ENCODE measurements at regions not wholly inside any gene's neighbourhood (a gene's known extent, or its start where the extent isn't known, plus 50 kb on each side); places are given as distances from the start of the nearest gene placed in this dataset.

DNA sequence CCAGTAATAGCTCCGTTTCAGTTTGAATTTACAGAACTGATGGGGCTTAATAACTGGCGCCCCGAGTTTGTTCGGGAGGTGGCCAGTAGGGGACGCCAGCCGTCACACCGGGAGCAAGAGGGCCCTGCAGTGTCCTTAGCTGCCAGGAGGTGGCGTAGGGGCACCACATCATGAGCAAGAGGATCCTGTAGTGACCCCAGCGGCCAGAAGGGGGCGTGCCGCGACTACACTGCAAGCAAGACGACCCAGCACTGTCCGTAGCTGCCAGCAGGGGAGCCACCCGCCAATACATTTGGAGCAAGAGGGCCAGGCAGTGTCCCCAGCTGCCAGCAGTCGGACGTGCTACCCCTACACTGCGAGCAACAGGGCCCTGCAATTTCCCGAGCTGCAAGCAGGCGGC lies 663.7 kb upstream of the B3GAT1 start:
- DNase-seq (ENCODE audit: low read depth in 2 of 2): peak; percentile 13 to 14

DNA sequence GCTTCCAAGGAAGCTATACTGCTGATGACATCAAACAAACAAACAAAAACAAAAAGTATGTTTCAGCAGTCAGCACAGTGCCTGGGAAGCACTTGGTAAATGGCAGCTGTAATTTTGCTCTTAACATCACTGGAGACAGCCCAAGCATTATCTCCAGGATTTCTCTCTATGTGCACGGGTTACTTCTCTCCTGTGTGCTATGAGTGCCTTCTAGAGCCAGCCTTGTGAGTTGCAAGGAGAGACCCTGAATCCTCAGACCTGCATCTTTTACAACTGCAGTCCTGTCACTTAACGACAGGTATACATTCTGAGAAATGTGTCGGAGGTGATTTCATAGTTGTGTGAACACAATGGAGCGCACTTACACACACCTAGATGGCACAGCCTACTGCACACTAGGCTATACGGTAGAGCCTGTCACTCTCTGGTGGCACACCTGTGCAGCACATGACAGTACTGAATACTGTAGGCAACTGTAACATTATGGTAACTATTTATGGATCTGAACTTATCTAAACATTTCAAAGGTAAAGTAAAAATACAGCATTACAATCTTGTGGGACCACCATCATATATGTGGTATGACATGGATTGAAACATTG lies 662.5 kb upstream of the B3GAT1 start:
- no peak for DNase-seq (ENCODE audit: low read depth in 2 of 2)

DNA sequence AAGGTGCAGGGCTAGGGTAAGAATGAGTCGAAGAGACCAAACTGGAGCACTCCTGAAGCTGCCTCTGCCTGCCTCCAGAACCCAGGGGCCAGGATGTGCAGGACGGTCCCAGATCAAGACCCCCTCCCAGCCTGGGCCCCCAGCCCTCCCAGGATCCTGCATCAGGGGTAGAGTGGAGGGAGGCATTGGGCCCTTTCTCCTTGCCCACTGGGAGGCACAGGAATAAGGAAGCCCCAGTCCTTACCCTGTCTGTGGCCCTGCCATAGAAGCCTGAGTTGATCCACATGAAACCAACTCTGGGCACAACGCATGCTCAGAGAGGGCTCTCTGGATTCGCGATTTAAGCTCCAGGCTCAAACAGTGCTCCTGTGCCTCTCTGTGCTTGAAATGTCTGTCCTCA lies 661.8 kb upstream of the B3GAT1 start:
- DNase-seq (ENCODE audit: low read depth in 2 of 2): no peak

DNA sequence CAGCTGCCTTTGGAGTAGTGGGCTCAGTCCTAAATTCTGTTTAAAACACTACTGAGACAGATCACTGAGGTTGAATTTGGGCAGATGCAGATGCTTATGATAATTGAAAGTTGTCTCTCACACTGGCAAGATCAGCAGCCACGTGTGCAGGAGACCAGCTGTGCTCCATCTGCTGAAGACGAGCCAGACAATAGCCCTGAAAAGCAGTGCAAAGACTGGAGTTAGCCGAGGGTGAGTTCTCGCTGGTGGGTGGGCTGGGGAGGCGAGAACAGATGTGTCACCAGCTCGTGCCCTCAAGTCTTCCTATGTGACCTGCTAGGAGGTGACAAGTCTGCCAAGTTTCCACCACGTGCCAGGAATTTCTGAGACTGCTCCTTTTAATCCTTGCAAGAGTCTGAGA lies 661.3 kb upstream of the B3GAT1 start:
- DNase-seq (ENCODE audit: low read depth in 2 of 2): no peak

DNA sequence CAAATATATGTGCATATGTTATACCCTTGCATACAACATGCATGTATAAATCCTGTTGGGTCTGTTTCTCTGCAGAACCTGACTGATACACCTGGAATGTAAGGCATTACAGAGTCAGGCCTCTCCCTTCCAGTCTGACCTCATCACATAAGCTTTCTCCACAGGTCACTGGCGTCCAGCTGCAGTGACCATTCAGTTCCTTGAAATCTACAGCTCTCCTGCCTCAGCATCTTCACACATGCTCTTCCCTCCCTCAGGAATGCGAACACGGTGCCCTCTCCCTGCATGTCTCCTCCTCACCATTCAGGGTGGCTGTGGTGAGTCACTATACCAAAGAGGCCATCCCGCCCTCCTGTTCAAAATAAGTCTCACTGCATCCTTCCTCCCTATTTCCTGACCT lies 657.8 kb upstream of the B3GAT1 start:
- no peak for DNase-seq (ENCODE audit: low read depth in 2 of 2)

DNA sequence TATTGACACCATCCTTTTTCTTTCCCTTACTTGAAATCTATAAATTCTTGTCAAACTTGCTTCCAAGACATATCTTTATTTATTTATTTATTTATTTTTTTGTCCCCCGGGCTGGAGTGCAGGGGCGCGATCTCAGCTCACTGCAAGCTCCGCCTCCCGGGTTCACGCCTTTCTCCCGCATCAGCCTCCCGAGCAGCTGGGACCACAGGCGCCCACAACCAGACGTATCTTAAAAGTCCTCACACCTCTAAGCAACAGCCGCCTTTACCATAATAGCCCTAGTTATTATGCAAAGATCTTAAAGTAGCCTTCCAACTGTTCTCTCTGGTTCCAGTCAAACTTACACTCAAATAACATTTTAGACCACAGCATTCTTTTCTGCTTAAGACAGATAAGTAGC lies 657.0 kb upstream of the B3GAT1 start:
- no peak for DNase-seq (ENCODE audit: low read depth in 2 of 2)

DNA sequence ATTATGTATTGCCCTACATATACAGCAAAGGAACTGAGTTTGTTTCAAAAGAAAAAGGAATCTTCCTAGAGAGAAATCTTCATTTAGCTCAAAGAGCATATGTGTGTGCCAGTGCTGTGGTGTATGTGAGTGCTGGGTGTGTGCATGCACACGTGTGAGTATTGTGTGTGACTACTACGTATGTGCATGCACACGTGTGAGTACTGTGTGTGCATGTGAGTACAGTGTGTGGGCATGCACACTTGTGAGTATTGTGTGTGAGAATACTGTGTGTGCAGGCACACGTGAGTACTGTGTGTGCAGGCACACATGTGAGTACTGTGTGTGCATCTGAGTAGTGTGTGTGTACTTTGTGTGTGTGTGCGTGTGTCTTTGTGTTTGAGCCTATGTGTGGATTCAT lies 651.0 kb upstream of the B3GAT1 start:
- DNase-seq (ENCODE audit: low read depth in 2 of 2): no peak

DNA sequence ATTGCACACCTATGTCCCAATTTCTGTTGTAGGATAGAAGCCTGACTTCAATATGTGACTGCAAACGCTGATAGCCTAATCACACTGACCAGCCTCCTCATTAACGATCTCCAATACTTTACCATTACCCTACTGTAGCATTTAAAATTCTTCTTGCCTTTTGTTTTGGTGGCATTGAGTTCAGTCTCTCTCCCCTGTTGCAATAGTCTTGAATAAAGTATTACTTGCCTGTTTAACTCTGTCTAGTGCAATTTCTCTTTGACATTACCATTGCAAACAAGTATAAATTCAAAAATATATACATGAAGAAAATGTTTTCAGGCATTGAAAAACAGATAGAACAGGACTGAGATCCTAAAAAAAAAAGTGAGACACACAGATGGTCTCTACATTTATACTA lies 649.1 kb upstream of the B3GAT1 start:
- DNase-seq (ENCODE audit: low read depth in 2 of 2): no peak

DNA sequence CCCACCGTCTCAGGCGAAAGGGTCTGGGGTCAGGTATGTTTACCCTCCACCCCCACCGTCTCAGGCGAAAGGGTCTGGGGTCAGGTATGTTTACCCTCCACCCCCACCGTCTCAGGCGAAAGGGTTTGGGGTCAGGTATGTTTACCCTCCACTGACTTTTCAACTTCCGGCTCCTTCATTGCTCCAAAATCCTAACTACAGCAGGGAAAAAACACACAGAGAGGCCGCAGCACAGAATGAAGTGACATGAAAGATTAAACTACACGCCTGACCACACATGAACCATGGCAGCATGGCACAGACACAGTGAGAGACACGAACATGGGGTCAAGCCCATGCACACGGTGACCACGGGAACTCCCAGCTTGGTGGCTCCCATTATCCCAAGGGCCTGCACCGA lies 634.9 kb upstream of the B3GAT1 start:
- no peak for DNase-seq (ENCODE audit: low read depth in 2 of 2)

DNA sequence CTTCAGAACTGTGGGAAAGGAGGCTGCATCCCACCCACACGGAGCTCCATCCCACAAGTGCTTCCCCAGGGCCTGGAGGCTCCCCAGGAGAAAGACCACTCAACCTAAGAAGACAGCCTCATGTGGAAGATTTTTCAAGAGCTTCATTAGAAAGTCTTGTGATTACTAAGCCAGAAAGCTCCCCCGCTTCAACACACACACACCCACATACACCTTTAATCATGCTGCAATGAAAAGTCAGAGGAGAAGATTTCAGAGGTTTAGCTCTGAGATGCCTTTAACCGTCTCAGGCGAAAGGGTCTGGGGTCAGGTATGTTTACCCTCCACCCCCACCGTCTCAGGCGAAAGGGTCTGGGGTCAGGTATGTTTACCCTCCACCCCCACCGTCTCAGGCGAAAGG lies 634.5 kb upstream of the B3GAT1 start:
- DNase-seq (ENCODE audit: low read depth in 2 of 2): no peak

DNA sequence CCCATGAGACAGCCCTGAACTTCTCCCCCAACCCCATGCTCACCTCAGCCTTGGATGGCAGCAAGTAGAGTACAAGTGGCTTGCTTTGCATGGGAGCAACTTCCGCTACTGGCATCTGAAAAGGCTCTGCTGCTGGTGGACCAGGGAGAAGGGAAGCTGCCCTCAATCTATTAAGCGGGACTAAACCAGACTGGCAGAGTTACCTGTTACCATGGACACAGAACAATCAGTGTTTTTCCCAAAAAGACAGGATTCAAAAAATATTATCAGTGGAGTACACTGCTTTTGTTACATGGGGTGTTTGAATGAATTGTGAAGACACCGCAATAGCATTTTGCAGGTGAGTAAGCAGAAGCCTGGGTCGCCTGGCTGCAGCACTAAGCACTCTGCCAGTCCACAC lies 631.4 kb upstream of the B3GAT1 start:
- DNase-seq (ENCODE audit: low read depth in 2 of 2): no peak

DNA sequence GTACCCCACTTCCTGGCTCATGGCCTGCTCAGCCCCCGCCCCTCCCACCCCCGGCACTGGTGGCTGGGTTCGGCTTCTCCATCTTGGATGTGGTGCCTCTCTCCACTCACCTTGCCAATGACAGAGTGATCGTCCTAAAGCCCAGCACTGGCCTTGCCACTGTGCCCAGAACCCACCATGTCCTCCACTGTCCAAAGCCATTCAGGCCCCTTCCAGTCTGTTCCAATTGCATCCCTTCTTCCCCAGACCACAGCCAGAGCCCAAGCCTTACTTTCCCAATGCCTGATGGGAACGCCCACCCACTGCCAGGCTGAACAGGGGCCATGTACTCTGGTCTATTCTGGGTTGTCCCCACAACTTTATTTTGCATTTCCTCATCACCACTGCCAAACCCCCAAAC lies 625.8 kb upstream of the B3GAT1 start:
- no peak for DNase-seq (ENCODE audit: low read depth in 2 of 2)

DNA sequence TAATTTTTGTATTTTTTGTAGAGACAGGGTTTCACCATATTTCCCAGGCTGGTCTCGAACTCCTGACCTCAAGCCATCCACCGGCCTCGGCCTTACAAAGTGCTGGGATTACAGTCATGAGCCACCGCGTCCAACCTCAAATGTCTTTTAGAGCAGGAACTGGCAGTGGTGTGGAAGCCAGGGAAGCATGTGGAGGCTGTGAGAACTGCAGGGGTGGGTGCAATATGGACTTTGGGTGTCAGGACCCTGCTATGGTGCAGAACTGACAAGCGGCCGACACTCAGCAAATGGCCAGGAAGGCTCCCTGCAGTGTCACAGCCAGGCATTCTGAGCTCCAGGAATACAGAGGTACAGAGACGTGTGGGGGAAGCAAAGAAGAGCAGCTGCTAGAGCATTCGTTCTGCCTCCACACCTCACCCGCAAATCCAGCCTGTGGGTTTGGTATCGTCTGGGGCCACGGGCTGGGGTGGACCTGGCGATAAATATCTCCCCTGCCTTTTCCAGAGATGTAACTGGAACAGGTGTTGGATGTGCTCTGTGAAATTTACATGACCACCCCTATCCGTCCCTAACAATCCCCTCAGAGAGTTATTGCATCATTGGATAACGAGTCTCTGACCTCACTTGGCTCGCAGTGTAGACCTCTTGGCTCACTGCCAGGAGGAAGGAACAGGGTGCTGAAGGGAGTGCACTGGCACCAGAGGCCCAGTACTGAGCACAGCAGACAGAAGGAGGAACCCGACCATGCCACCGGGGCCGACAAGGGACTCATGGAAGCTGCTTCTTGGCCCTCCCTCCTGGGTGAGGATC lies 624.7 kb upstream of the B3GAT1 start:
- DNase-seq (ENCODE audit: low read depth in 2 of 2): no peak

DNA sequence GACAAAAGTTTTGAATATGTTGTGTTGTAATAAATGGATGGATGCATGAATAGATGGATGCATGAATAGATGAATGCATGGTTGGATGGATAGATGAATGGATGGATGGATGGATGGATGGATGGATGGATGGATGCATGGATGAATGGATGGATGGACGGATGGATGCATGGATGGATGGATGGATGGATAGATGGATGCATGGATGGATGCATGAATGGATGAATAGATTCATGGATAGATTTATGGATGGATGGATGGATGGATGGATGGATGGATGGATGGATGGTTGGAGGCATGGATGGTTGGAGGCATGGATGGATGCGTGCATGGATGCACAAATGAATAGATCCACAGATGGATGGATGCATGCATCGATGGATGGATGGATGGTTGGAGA lies 623.2 kb upstream of the B3GAT1 start:
- no peak for DNase-seq (ENCODE audit: low read depth in 2 of 2)

DNA sequence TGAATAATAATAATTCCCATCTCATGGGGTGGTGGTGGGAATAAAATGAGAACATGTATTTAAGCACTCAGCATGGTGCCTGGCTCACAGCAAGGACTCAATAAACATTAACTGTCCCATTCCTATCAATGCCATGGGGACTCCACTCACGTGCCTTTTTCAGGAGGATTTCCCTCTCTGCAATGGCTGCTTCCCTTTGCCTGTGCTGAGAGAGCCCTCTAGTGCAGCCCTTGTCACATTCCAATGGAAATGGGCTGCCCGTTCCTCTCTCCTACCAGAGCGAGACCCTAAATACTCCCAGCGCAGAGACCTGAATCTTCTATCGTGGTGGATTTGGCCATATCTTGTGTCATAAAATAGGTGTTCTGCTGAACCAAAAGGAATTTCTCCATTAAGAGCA lies 621.5 kb upstream of the B3GAT1 start:
- DNase-seq (ENCODE audit: low read depth in 2 of 2): no peak

DNA sequence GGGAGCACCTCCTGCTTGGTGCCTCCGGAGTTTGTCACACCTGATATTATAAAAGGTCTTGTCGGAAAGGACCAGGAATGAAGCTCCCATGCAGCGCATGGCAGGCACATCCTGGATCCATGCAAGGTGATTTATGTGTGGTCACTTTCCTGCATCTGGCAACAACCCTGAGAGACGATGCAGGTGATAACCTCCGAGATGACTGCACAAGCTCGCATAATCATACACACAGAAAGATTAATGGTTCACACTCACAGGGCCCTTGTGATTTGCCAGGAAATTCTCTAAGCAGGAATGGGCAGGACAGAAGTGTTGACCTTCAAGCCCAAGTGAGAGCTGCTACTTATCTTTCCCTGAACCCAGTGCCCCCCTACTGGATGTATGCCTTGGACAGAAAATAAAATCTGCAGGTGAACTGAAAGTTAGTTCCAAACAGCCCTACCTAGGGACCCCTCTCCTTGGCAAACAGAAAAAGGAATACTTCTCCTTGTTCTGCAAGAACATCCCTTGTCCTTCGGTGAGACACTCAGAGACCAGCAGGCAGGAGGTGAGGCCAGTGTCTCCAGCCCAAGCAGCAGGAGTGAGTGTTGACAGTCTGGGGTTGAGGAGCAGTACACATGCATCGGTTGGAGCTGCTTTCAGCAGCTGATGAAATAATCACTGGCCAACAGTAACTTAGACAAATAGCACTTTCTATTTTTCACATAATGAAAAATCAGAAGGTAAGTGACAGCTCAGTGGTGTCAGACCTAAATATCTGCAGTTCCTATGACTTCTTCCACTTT lies 619.4 kb upstream of the B3GAT1 start:
- no peak for DNase-seq (ENCODE audit: low read depth in 2 of 2)

DNA sequence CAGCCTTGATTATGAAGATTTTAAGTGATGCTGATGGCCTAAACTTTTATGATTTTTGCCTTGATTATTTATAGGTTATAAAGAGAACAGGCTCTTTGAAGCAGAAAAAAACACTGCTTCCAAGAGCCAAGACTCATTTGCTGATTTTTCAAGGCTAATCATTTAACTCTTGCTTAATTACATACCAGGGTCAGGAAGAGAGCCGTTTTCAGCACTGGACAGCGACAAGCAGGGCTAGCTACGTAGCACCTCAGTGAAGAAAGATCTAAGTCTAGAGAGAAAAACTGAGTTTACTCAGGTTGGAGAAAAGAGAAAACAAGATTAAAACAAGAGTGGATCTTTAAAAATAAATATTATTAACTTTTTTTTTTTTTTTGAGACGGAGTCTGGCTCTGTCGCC lies 615.4 kb upstream of the B3GAT1 start:
- no peak for DNase-seq (ENCODE audit: low read depth in 2 of 2)

DNA sequence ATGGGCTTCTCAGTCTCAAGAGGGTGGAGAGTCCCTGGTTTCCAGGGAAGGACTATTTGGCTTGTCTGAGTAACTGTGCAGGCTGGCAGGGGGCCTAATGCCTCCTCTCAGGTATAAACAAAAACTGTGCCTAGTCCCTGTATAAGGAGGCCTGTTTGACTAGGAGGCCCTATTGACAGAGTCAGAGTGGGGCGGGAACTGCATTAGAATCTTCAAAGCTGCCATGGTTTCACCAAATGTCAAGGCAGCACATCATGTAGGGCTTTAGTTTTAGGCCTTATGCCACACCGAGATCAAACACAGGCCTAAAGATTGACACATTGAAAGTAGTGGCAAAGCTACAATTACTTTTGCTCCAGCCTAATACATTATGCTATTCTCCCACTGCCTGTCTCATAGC lies 611.5 kb upstream of the B3GAT1 start:
- DNase-seq (ENCODE audit: low read depth in 2 of 2): no peak

DNA sequence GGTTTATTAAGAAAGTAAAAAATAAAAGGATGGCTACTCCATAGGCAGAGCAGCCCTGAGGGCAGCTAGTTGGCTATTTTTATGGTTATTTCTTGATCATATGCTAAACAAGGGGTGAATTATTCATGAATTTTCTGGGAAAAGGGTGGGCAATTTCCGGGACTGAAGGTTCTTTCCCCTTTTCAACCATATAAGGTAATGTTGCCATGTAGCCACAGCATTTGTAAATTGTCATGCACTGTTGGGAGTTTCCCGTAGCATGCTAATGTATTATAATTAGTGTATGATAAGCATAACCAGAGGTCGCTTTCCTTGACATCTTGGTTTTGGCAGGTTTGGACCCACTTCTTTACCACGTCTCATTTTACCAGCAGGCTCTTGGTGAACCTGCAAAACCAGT lies 610.4 kb upstream of the B3GAT1 start:
- DNase-seq (ENCODE audit: low read depth in 2 of 2): no peak

DNA sequence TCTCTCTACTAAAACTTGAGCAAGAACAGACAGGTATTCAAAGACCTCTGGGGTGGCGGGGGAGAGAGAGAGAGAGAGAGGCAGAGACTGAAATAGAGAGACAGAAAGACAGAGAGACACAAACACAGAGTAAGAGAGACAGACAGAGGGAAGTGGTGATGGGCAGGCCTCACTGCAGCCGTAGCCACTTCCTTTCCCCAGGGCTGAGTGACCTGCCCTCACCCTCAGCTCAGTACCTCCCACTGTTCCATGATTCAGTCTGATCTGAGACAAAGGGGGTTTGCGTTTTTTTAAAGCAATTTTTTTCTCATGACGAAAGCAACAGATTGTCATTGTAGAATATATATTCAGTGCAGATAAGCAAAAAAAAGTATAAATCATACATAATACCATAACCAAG lies 607.9 kb upstream of the B3GAT1 start:
- no peak for DNase-seq (ENCODE audit: low read depth in 2 of 2)

DNA sequence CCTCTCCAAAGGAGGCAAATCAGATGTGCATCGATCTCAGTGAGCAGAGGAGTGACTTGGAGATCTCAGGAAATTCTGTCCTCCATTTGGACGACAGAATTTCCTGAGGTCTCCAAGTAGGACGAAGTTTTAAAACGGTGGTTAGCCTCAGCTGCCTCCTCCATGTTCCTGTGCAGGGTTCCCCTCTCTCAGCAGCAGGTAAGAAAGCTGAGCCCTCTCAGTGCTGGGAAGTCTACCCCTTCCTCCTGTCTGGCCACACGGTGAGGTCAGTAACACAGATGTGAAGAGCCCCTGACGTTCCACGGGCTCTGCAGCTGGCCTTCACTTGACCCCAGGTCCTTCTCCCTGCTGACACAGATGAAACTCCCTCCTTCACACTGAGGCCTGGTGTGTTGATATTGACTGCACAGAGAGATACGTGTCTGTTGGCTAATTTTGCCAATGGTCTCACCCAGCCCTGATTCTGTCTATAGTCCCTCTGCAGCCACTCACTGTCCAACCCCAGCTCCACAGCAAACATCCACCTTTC lies 607.4 kb upstream of the B3GAT1 start:
- no peak for DNase-seq (ENCODE audit: low read depth in 2 of 2)

DNA sequence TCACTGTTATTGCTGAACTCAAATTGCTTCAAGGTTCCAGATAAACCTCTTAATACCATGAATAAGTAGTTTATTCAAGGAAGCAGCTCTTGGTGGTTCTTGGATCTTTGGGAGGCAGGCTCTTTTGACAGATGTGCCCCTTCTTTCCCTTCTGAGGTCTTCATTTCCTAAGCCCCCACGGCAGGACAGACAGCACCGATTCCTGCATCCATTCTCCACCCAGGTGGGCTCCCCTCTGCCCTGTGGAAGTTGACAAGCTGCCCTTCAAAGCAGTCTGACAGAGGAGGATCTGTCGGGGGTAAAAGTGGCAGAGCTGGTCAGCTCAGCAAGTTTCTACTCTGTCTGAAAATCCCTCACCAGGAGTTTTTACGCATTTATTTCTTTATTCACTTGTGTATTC lies 605.3 kb upstream of the B3GAT1 start:
- no peak for DNase-seq (ENCODE audit: low read depth in 2 of 2)

DNA sequence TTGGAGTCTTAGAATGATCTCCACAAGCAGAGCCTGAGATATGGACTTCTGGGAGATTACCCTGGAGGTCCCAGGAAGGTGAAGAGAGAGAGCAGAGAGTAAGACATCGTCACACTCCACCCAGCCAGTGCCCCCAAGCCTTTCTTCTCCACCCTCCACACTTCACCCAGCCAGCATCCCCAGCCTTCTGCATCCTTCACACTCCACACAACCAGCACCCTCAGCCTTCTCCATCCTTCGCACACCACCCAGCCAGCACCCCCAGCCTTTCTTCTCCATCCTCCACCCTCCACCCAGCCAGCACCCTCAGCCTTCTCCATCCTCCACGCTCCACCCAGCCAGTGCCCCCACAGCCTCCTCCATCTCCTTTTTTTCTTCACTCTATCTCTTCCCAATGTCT lies 603.9 kb upstream of the B3GAT1 start:
- DNase-seq (ENCODE audit: low read depth in 2 of 2): no peak

Measured in stimulated activated CD4-positive, alpha-beta T cell treated with anti-CD3 and anti-CD28 coated beads, Interleukin-1b, Interleukin-23, amount 100 ng/mL, for 4 hours (primary cell).